Upper lobe of left lung (tissue), 4 donors: ENCODE measurements at regions not wholly inside any gene's neighbourhood (a gene's known extent, or its start where the extent isn't known, plus 50 kb on each side); places are given as distances from the start of the nearest gene placed in this dataset.

Source experiments
- CTCF ChIP-seq, 6 experiments: fragments of 450-650 bp in 4 of 6; fragments of 200-600 bp in 2 of 6; sonication (generic) in 2 of 6; IDR thresholded peaks; one replicate each; pipeline ENCODE4 v1.5.1; 2016 to 2019; ENCODE audit warnings: antibody characterized with exemption in 6 of 6
- POLR2A ChIP-seq, 4 donors: fragments of 450-650 bp; IDR thresholded peaks; one replicate each; pipeline ENCODE4 v1.5.1; 2016 to 2017; ENCODE audit warnings: antibody characterized with exemption in 4 of 4, mild to moderate bottlenecking in 2 of 4

- TF ChIP-seq CTCF (IDR thresholded peaks at IDR 0.05) (no peak), POLR2A (IDR thresholded peaks at IDR 0.05) (no peak)
These were observed 125.8 kb downstream of the VEGFA start for GRCh38 chr6:43895656-43896328.
